ENCODE measurements at regions not wholly inside any gene's neighbourhood (a gene's known extent, or its start where the extent isn't known, plus 50 kb on each side); places are given as distances from the start of the nearest gene placed in this dataset.

GRCh38 chr3:24837601-24838000, 343.0 kb upstream of the THRB start:
- no peak for DNase-seq (ENCODE audit: low read depth in 2 of 2)

DNA sequence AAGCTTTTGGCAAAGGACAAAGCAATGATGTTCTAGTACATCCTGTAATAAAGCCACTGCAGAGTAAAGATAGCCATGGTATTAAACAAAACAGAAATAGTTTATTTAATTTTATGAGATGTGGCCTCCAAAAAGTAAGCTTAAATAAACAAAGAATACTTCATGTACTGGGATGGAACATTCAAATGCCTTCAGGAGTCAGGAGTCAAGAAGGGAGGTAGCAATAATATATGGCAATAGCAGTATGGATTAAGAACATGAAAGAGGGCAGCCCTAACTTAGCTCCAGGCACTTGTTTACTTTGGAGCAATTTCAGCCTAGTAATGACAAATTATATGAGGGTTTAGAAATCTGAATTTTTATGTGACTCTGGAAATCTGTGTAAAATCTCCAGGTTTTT, 343.9 kb upstream of the THRB start:
- DNase-seq (ENCODE audit: low read depth in 2 of 2): no peak

DNA sequence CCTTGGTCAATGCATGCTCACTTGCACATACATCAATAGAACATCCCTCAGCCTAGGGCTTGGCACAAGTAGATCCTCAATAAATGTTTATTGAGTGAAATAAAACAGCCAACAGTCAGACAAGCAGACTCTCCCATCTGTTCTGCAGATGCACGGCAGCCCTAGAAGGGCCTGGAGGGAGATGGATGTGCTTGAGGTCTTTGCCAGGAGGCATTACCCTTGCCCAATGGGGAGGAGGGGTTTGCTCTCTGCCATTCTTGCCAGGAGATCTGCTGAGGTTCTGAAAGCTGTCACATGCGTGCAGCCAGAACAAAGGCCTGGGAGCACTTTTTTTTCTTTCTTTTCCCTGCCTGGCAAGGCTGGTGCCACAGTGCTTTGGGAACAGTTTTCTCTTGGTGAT, 349.3 kb upstream of the THRB start:
- DNase-seq (ENCODE audit: low read depth in 2 of 2): no peak

DNA sequence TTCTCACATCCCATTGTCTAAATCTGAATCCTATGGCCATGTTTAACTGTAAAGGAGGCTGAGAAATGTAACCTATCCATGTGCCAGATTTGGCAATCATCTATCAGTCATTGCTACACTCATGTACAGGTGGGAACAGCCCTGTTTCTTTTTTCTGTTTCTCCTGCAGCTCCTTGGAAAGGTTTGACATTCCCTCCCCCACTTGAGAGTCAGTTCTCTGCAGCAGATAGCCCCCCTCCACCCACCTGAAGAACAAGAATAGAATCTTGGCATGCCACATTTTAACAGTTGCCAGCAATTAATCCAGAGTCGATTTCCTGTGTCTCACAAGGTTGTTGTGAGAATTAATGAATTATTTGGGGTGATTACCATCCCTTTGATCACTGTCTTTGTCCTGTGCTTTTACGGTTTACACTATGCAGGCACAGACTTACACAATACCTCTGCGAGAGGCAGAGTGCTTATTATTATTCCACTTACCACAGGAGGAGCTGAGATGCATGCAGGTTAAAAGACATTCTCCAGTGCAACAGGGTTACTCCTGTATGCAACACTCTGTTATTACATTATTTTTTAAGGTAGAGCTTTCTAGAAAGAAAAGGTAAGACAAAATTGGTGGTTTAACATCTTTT, 351.0 kb upstream of the THRB start:
- DNase-seq (ENCODE audit: low read depth in 2 of 2): no peak

- DNase-seq (ENCODE audit: low read depth in 2 of 2): no peak
Observed at GRCh38 chr3:24846286-24846860, 351.7 kb upstream of the THRB start.

GRCh38 chr3:24850245-24850644, 355.6 kb upstream of the THRB start:
- DNase-seq (ENCODE audit: low read depth in 2 of 2): no peak

DNA sequence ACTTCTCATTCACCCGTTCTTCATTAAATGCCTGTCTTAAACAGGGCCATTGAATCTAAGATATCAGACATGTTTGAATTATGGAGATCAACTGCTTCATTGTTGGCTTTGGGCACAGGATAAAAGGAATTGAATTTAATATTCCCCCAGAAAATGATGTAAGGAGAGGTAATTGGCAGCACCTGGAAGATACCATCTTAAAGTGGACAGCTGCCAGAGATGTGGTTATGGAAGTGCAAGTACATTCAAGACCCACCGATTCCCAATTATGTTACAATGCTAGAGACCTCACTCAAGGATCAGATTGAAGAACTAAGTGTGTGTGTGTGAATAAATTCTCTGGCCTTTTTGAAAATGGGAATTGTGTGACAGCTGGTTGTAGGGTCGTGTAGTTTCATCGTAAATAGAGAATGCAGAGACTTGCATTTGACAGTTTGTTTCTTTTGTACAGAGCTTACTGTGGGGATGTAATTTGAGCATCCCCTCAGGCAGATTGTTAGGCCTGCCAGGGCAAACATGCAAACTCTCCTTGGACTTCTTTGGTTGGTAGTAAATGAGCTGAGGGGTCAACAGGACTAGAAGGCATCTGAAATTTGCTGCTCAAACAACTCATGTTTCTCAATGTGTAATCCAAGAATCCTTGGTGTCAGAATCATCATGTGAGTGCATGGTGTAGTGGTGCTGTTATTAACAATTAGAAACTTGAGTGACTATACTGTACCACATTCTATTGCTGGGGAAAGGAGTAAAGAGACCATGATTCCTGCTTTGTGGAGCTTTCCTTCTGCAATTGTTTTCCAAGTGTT, 359.2 kb upstream of the THRB start:
- no peak for DNase-seq (ENCODE audit: low read depth in 2 of 2)

DNA sequence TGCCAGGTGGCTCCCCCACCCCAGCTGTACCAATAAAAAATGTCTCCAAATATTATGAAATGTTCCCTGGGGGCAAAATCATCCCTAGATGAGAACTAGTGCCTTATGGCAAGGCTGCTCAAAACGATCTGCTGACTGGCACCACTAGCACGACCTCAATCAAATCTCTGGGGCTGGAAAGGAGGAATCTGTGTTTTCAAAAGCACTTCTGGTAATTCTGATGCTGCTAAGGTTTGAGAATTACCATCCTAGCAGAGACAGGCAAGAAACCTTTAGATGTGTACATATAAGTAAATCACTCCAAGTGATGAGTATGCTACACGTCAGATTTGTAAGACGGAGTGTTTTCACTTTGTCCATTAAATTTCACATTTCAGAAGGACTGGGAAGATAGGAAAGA, 360.1 kb upstream of the THRB start:
- DNase-seq (ENCODE audit: low read depth in 2 of 2): no peak

DNA sequence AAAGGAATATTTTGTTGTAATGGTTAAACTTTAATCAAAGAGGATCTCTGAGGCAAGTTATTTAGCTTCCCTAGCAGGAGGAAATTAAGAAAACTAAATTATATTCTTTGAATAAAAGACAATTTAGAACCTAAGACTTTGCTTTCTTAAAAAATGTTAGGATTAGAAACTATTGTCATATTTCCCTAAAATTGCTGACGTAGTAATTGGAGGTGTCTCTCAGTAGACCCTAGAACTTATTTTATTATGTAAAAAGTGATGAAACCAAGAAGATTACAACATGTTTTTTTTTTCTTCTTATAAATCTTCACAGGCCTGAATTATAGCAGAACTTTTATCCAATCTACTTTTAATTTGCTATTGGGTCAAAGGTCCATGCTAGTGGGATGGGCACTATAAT, 363.3 kb upstream of the THRB start:
- DNase-seq (ENCODE audit: low read depth in 2 of 2): no peak

- DNase-seq (ENCODE audit: low read depth in 2 of 2): no peak
Observed at GRCh38 chr3:24863215-24863614, 368.6 kb upstream of the THRB start.

GRCh38 chr3:24867783-24868182, 373.1 kb upstream of the THRB start:
- peak; percentile 20 for DNase-seq (ENCODE audit: low read depth in 2 of 2)

DNA sequence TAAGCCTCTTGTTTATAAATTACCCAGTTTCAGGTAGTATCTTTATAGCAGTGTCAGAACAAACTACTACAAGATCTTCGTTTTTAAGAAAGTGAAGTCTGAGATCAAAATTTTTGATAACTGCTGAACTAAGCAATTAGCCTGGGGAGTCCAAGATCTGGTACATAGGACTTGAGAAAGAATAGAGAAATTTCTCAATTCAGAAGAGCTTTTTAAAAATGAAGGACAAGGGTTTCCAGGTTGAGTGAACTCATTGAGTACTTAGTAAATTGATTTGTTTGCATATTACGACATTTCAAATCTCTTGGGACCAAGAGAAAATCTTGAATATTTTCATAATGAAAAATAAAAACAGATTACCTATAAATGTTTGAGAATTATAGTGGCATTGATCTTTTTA, 386.6 kb upstream of the THRB start:
- DNase-seq (ENCODE audit: low read depth in 2 of 2): no peak

GRCh38 chr3:24886501-24886900, 391.9 kb upstream of the THRB start:
- no peak for DNase-seq (ENCODE audit: low read depth in 2 of 2)

- no peak for DNase-seq (ENCODE audit: low read depth in 2 of 2)
Observed at GRCh38 chr3:24890012-24890411, 395.4 kb upstream of the THRB start.

- no peak for DNase-seq (ENCODE audit: low read depth in 2 of 2)
Observed at GRCh38 chr3:24899373-24899772, 404.7 kb upstream of the THRB start.

- no peak for DNase-seq (ENCODE audit: low read depth in 2 of 2)
Observed at GRCh38 chr3:24899901-24900603, 405.4 kb upstream of the THRB start.

DNA sequence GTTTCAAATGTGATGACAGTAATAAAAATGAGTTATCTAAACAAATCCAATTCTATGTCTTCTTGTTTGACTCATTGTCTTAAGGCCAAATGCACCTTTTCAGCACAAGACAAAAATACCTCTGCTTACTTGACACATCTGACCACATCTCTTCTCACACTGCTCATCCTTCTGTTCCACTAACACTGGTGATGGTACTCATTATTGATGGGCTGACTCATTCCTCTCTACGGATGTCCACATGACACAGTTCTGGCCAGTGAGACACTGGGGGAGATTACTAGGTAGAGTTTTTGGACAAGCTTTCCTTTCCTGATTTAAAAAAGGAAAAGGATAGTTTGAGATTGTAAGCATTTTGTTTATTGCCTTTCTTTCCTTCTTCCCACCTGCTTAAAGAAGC, 410.6 kb upstream of the THRB start:
- no peak for DNase-seq (ENCODE audit: low read depth in 2 of 2)

- no peak for DNase-seq (ENCODE audit: low read depth in 2 of 2)
Observed at GRCh38 chr3:24907106-24907505, 412.5 kb upstream of the THRB start.

GRCh38 chr3:24911076-24911475, 416.4 kb upstream of the THRB start:
- DNase-seq (ENCODE audit: low read depth in 2 of 2): no peak

GRCh38 chr3:24915639-24916038, 421.0 kb upstream of the THRB start:
- DNase-seq (ENCODE audit: low read depth in 2 of 2): no peak

GRCh38 chr3:24917908-24918307, 423.3 kb upstream of the THRB start:
- no peak for DNase-seq (ENCODE audit: low read depth in 2 of 2)

DNA sequence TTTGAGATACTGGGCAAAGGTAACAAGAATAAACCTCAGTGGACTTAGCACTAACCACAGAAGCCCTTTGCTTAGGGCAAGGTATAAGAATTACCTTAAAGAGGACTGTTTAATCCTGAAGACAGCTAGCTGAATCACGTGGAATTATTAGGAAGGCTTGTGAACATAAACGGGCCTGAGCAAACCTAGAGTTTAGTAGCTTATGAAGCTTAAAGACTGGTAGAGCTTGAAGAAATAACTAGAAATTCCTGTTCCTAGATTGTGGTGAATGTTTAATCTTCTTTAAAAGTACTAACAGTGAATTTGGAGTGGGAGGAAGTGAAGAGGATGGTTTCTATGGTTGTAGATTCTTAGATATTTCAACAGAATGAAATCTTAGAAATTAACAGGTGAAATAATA, 428.9 kb upstream of the THRB start:
- no peak for DNase-seq (ENCODE audit: low read depth in 2 of 2)

DNA sequence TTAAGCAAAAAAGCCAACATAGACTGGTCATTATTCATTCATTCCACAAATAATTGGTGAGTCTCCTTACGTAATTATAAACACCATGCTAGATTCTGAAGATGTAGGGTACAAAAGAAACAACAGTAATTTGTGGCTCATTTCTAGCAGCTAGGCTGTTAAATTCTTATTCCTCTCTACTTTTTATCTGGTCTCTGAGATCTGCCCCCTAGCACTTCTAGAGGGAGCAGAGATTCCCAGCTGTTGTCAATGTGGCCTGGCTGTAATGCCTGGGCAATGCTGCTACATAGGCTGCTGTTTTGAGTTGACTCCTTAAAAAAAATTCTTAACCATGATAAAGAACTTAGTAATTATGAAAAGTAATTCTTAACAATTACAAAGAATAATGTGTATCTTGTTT, 434.9 kb upstream of the THRB start:
- no peak for DNase-seq (ENCODE audit: low read depth in 2 of 2)

Data from fibroblast of skin of left quadriceps (primary cell).